Gastrocnemius medialis (tissue), 4 donors: ENCODE measurements at regions not wholly inside any gene's neighbourhood (a gene's known extent, or its start where the extent isn't known, plus 50 kb on each side); places are given as distances from the start of the nearest gene placed in this dataset.

Experiments
- POLR2A ChIP-seq, 2 donors: fragments of 450-650 bp; IDR thresholded peaks; one replicate each; pipeline ENCODE4 v1.6.1; 2017; ENCODE audit warnings: antibody characterized with exemption in 2 of 2, mild to moderate bottlenecking in 2 of 2, moderate library complexity in 2 of 2
- TF ChIP-seq, protein P1 (sequence below), 5 experiments: fragments of 450-650 bp in 3 of 5; fragments of 200-600 bp in 2 of 5; sonication (generic) in 2 of 5; IDR thresholded peaks in 4 of 5; conservative IDR thresholded peaks in 1 of 5; 1 replicate in 4 of 5; 2 replicates in 1 of 5; pipeline ENCODE4 v1.5.1; 2016 to 2019; ENCODE audit warnings: antibody characterized with exemption in 5 of 5, mild to moderate bottlenecking in 3 of 5, moderate library complexity in 3 of 5

DNA sequence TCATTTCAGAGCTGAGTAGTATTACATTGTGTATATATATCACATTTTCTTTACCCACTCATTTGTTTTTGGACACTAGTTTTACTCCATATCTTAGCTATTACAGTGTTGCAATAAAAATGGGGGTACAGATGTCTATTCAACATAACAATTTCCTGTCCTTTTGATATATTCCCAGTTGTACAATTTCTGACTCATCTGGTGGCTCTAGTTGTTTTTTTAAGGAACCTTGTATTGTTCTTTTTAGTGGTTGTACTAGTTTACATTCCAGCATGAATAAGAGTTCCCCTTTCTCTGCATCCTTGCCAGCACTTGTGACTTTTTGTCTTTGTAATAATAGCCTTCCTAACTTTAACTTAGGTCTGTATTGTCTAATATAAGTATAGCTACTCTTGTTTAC lies 739.9 kb downstream of the XPNPEP1 start:
- TF ChIP-seq, protein P1, sequence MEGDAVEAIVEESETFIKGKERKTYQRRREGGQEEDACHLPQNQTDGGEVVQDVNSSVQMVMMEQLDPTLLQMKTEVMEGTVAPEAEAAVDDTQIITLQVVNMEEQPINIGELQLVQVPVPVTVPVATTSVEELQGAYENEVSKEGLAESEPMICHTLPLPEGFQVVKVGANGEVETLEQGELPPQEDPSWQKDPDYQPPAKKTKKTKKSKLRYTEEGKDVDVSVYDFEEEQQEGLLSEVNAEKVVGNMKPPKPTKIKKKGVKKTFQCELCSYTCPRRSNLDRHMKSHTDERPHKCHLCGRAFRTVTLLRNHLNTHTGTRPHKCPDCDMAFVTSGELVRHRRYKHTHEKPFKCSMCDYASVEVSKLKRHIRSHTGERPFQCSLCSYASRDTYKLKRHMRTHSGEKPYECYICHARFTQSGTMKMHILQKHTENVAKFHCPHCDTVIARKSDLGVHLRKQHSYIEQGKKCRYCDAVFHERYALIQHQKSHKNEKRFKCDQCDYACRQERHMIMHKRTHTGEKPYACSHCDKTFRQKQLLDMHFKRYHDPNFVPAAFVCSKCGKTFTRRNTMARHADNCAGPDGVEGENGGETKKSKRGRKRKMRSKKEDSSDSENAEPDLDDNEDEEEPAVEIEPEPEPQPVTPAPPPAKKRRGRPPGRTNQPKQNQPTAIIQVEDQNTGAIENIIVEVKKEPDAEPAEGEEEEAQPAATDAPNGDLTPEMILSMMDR (IDR thresholded peaks at IDR 0.05 in 4 of 5, conservative IDR thresholded peaks at IDR 0.05 in 1 of 5): no peak
- no peak for TF ChIP-seq POLR2A (IDR thresholded peaks at IDR 0.05)
